AG09319 (cell line): ENCODE measurements at regions not wholly inside any gene's neighbourhood (a gene's known extent, or its start where the extent isn't known, plus 50 kb on each side); places are given as distances from the start of the nearest gene placed in this dataset.

Experiments used
- DNase-seq: peaks from one replicate; pipeline ENCODE4 v3.0.0-alpha.2; 2010; ENCODE audit warnings: low read depth; ENCODE audit errors: extremely low read depth
- CTCF ChIP-seq: IDR thresholded peaks from 2 replicates; pipeline ENCODE4 v1.5.1; 2011; ENCODE audit warnings: low read depth, mild to moderate bottlenecking, inconsistent platforms, low read length, moderate library complexity

- no peak for TF ChIP-seq CTCF
Measured at GRCh38 chr10:80908611-80909010, 370.9 kb downstream of the SH2D4B start.

DNA sequence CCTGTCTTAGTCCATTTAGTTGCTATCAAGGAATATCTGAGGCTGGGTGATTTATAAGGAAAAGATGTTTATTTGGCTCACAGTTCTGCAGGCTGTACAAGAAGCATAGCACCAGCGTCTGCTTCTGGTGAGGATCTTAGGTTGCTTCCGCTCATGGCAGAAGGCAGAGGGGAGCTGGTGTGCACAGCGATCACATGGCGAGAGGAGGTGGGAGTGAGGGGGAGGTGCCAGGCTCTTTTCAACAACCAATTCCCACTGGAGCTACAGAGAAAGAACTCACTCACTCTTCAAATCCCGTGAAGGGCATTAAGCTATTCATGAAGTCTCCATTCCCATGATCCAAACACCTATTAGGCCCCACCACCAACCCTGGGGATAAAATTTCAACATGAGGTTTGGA, 371.6 kb downstream of the SH2D4B start:
- TF ChIP-seq CTCF, result no peak
- DNase-seq, result no peak

More at GRCh38 chr10:80908611-80909010, 370.9 kb downstream of the SH2D4B start:
- DNase-seq, result no peak

DNA sequence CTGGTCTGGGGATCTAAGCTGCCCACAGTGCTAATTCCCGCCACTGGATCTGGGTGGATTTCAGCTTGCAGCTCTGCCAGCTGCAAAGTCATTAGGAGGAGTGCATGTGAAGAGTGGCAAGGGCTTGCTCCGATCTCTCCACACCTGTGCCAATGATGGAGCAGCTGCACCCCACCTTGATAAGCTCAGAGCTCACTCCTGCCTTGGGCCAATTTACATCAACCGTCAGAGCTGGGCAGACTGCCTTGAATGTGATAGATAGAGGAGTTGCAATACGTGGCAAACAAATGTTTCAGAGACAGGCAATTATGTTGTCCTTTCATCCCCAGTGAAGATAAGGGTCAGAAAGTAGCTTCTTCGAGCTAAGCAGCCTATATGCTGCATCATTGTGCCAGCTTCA, 379.9 kb downstream of the SH2D4B start:
- DNase-seq, result no peak

GRCh38 chr10:80921032-80921431, 383.3 kb downstream of the SH2D4B start:
- no peak for DNase-seq
- no peak for TF ChIP-seq CTCF

More for the DNA sequence above, 379.9 kb downstream of the SH2D4B start:
- no peak for TF ChIP-seq CTCF

DNA sequence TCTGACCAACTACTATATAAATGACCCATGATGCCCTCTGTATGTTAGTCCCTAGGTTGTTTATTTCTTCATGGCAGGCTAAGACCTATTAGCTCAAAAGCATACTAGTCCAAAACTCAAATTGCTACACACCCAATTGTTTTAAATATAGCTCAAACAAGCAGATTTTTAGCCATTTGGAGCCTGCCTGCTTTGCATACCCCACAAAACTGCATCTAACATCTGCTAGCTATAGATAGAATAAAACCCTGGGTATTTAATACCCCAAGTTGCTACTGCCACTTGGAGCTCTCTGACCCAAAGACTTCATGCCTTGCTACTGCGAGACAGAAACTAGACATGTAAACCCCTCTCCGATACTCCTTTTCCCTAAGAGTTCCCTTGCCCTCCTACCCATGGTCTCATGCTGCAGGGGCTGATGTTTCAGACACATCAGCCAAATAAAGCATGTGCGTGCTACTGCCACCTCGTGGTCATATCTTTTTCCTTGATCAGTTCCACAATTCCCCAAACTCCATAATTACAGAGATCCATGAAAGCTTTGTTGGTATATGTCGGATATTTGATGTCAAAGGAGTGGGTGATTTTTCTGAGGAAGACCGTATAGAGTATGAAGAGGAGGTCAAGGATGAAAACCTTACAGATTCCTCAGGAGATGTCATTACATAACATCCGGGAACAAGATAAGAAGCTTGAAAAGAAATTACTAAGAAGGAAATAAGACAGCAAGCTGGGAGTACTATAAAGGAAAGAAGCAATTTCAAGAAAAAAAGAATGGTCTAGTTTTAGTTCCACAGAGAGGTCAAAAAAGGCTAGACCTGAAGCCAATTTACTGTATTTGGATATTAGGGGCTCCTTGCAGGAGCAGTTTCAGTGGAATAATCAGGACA, 386.6 kb downstream of the SH2D4B start:
- TF ChIP-seq CTCF, result peak; percentile 42
- DNase-seq, result peak; percentile 1

DNA sequence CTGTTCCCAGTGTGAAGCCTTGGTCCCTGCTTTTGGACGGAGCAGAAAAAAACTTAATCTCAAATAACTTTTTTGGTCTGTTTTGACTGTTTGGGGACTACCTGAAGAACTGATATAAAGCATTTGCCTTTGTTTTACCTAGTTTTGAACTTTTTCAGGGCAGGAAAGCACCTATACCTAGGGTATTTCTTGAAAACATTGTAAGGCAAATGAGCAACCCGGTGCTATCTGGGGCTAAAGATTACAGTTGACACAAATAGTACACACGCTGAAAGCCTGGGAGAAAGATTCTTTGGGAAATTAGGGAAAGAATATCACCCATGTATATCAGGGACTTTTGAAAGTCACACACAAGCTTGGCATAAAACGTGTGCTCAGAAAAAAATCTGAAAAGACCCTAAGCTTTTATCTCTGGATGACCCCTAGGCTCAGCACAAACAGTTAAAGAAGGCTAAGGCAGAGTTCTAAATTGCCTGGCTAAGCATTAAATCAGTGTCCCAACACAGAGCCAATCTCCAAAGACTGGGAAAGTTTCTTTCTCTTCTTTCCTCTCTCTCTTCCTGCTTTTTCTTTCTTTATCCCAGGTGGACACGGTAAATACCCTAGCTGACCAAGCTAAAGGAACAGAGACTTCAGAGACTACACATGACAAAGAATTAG, 389.8 kb downstream of the SH2D4B start:
- TF ChIP-seq CTCF, result no peak
- no peak for DNase-seq

DNA sequence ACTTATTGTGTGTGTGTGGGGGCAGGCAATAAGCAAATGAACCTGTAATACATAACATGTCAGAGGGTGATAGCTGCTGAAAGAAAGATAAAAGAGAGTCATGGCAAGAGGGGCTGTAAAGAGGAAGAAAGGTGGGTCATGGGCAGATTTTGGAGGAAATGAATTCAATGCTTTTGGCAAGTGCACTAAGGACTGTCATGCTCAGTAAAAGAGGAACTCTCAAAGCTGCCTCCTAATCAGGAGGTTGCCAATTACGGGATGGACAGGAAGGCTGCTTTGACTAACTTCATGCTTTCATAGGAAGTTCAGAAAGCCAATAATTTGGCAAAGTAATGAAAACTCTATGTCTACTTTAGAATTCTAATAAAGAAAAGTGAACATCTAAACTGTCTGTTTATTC, 401.2 kb downstream of the SH2D4B start:
- DNase-seq, result no peak
- TF ChIP-seq CTCF, result no peak
